ENCODE measurements at regions not wholly inside any gene's neighbourhood (a gene's known extent, or its start where the extent isn't known, plus 50 kb on each side); places are given as distances from the start of the nearest gene placed in this dataset.

DNA sequence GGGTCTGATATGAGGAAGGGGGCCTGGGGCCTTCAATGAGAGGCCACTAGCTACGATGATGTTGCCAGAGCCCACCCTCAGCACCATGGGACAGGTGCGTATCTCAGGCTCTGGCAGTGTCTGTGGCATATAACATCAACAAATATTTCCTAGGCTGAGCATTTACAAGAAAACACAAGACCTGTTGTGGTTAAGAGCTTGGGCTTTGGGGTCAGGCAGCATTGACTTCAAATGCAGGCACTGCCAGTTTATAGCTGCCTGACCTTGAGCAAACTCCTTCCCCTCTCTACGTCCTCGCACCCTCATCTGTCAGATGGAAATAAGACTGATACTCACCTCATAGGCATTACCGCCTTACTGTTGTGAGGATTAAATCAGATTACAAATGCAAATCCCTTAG lies 156.0 kb downstream of the KATNAL1 start:
- no peak for DNase-seq

DNA sequence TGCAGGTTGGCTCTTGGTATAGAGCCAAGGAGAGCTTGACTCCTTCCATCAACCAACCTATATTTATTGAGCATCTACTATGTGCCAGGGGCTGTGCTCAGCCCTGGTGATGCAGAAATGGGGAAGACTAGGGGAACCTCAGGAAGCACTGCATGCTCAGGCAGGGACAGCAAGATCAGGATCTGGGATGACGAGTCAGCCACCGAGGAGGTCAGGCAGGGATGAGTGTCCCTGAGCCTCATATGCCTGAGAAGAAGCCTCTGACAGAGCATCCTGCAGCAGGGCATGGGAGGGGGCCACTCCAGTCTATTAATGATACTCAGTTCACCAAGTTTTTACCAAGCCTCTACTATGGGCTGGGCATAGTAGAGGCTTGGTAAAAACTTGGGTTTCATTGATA lies 158.1 kb downstream of the KATNAL1 start:
- no peak for DNase-seq

DNA sequence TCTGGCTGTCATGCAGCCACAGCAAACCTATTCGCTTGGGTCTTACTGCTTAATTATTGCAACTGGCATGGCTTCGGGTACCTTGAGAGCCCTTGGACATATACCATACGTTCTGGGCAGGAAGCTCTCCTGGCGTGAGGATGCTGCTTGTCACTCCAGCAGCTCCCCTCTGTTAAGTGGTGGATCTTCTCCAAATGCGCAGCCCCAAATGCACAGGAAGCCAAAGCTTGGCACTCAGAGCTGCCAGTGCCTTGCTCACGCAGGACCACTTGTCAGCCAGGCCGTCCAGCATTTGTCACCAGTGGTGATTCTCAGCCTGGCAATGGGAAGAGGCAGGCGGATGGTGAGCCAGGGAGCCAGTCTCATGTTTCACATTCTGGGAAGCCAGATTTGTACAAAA lies 158.6 kb downstream of the KATNAL1 start:
- no peak for DNase-seq

DNA sequence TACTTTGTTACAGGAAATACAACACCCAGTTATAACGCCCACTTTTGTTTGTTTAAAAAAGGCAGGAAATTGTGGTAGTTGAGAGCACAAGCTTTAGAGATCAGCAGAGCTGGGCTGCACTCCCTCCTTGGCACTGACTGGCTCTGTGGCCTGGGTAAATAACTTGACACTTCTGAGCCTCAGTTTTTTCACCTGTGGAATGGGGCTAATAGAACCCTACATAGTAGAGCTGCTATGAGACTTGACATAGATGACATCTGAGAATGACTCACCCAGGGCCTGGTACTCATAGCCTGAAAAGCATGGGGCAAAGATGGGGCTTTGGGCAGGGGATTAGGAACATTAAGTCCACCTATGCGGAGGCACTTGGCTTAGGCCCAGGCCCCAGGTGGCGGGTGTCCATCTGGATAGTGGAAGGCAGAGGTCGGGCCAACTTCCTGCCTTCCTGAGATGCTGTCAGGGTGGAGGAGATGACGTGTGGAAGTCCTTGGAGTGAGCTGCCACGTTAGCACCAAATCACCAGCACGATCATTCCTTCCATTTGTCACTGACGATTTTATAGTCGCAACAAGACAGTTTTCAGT lies 159.1 kb downstream of the KATNAL1 start:
- DNase-seq = no peak

DNA sequence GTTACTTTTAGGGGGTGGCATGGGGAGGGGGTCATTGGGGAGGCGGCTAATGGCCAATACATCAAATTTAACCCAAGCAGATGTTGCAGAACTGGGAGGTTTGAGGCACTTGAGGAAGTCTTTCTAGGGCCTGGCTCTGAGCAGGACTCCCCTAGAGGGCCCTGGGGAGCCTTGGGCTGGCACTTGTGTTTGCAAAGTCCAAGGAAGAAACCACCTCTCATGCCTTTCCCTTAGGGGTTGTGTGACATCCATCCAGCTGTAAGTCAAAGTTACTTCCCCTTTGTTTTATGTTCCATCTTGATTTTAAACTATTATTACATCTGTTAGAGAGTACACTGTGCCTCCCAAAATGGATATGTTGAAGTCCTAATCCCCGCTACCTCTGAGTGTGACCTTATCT lies 159.9 kb downstream of the KATNAL1 start:
- no peak for DNase-seq

DNA sequence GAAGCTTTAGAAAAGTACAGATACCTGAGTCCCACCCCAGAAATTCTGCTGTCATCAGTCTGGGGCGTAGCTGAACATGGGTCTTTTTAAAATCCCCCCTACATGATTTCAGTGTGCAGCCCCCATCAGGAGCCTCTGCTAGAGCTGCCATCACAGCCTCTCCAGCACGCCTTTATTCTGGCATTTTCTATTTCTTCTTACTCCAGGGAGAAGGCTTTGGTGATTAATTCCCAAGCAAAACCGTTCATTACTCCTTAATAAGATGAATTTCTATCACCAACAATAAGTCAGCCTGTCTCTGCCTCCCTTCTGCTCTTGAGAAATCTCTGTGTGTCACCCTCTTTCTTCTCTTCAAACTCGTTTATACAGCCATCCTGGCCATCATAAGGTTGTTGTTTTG lies 160.3 kb downstream of the KATNAL1 start:
- DNase-seq = no peak

DNA sequence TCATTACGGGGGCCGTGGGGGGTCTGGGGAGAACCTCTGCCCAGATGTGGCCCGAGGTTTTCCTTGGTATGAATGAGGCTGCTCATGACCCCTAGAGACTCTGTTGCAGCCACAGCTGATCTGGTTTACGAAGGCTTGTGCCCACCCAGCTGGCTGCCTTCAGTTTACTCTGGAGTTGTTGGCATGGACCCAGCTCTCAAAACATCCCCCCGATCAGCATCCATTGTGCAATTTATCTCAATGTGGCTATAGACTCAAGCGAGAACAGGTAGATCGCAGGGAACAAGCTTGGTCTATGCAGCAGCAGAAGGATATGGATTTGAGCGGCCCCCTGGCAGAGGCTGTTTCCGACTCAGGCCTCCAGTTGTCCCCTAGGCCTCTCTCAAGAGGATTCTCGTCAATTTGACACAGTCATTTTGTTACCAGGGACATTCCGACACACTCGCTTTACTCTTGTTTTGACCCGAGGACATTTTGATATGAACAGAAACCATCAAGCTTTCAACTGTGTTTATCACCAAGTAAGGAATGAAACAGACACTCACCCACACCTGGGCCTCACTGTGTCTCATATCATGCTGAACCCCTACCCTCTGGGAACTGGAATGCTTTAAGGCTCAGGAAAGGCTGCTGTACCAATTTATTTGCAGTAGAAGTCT lies 161.5 kb downstream of the KATNAL1 start:
- no peak for DNase-seq

DNA sequence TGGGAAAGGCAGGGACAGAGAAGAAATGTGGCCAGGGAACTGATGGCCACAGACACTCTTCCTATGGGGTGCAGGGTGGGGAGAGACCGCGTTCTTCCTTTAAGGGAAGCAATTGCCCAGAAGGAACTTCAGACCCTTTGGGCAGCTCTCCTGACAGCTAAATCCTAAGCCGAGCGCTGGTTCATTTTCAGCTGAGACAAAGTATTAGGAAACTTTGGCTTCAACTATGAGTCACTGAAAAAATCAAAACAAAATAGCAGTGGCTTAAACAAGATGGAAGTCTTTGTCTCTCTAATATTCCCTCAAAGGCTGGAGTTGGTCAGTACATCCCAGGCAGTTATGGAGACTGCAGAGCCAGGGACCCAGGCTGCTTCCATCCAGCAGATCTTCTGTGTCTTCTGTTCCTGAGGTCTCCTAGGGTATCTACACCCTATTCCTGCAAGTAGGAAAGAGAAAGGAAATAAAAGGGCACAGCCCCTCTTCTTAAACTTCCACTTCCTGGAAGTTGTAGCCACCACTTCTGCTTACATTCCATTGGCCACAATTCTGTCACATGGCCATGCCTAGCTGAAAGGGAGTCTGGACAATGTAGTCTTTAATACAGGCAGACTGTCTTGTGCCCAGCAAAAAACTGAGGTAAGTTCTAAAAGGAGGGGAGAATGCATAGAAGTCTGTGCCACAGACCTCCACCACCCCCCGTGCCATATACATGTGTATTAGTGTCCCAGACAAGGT lies 163.5 kb downstream of the KATNAL1 start:
- no peak for DNase-seq

DNA sequence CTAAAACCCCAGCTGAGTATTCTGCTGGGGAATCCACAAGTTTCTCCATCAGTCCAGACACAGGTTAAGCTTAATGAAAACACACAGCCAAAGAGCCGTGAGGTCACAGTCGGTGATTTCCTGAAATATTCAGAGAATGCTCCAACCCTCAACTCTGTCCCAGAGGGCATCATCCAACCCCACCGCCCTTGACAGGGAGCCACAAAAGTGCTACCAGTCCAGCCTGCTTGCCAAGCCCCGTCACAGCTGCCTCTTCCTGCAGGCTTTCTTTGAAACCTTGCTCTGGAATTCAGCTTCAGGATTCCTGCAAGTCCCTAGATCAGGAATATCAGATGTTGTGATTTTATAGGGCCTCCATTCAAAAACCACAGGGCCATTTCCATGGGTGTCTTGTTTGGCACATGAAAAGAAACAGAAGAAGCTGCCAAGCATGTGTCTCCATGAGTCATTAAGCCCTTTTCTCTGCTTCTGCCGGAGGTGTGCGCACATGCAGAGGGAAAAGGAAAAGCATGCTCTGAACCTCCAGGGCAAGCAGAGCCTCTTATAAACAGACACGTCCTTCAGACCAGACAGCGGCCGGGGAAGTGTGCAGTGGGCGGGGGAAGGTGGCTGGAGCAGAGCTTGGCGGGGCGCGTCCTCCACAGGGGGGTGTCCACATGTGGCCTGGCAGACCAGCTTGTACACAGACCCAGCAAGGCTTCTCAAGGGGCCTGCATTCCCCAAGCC lies 164.7 kb downstream of the KATNAL1 start:
- peak; percentile 100 for DNase-seq

DNA sequence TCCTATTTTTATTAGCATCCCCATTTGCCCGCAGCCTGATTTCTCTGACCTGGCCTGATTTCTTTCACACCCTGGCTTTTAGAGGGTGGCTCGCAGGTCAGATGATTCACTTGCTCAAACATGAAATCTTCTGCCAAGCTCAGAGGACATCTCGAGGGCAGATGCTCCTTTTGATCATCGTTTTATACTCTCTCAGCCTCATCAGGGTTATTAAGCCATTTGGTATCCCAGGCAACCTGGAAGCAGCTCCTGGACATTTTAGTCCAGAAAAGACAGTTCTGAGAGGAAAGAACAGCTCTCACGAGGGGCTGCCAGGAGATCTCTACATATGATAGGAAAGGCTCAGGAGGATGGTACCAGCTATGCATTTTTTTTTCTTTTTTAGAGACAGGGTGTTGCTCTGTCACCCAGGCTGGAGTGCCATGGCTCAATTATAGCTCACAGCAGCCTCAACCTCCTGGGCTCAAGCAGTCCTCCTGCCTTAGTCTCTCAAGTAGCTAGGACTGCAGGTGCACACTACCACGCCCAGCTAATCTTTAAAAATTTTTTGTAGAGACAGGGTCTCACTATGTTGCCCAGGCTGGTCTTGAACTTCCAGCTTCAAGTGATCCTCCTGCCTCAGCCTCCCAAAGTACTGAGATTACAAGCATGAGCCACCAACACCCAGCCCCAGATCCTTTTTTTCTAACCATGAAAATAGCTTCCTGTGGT lies 165.4 kb downstream of the KATNAL1 start:
- no peak for DNase-seq

DNA sequence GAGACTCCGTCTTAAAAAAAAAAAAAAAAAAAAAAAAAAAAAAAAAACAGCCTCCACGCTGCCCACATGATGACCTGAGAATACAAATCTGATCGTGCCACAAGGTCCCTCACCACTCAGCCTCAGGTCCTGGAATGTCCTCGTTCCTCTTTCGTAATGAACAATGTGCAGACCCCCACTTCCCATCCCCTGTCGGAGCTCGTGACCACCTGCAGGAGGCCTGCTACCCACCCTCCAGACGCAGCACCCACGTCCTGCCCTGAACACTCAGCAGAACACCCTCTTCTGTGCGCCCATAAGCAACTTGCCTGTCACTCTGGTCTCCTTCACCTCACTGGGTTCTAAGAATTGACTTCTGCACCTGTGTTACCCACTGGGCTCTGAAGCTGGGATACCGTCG lies 166.4 kb downstream of the KATNAL1 start:
- DNase-seq = no peak

DNA sequence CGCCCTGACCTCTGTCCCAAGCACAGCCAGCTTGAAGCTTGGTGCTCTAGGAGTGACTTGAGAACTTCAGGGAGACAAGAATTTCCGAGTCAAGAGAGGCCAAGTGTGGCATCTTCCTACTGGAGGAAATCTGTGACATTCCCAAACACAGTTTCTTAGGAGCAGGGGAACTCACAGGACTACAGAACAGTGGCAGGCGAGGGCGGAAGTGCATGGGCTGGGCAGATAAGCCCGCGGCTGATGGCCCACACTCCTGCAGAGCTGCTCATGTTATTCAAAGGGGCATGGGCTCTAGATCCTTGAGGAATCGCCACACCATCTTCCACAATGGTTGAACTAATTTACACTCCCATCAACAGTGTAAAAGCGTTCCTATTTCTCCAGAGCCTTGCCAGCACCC lies 168.8 kb downstream of the KATNAL1 start:
- DNase-seq = no peak

DNA sequence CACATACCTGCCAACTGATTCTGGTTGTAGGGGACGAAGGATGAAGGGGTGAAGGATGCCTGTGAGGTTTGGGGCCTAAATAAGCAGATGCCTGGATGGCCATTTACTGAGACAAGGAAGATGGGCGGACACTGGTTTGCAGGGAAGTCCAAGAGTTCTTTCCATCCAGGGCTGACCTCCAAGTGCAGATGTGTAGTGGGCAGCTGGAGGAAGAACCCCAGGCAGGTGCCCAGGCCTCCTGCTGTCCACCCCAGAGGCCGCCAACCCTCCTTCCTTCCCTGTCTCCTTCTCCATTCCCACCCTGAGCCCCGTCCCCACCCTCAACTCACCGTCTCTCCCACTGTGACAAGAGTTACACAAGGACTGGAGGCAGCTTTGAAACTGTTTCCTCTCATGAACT lies 171.5 kb downstream of the KATNAL1 start:
- DNase-seq = no peak

DNA sequence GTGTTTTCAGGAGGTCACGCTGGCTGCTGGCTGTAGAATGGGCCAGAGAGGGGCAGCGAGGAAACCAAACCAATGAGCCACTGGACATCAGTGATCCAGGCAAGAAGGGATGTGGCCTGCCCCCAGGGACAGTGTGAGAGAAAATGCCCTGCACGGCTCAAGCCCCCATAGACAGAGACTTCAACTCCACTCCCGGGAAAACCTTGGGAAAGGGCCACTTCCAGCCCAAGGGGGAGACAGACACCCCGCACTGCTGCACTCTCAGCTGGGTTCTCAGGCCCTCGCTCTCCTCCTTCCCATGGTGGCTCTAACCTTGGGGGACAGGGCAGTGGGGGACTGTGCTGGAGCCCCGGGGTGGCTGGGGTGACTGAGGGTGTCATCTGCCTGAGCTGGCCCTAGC lies 172.0 kb downstream of the KATNAL1 start:
- DNase-seq = no peak

DNA sequence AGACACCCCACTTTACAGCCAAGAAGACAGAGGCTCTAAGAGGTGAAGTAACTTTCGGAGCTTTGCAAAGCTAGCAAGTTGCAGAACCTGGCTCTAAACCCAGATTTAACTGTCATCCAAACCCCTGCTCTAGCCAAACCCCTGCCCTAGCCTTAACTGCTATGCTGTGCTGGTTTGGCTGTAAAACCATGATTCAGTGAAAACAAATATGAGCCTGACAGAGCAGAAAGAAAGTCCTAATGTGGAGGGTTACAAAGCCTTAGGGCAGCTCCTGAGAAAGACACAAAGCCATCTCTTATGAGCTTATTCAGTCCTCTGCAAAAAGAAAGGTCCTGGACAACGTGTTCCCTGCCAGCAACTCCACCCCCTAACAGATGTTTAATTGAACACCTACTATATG lies 172.8 kb downstream of the KATNAL1 start:
- DNase-seq = no peak

DNA sequence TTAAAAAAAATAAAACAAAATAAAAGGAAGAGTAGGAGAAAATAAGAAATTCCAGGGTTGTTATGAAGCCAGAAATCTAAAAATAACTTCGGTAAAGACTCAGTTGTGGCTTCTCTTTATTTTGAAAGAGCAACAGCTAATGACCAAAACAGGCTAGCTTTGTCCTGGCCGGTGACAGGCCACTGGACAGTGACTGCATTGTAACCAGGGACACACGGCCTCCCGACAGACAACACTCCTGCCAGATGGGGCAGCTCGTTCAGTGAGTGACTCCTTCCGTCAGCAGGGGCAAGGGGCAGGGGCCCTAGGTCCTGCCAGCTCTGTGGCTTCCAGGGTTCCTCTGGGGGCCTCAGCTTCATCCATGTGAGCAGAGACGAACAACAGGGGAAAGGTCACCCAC lies 173.4 kb downstream of the KATNAL1 start:
- DNase-seq = no peak

DNA sequence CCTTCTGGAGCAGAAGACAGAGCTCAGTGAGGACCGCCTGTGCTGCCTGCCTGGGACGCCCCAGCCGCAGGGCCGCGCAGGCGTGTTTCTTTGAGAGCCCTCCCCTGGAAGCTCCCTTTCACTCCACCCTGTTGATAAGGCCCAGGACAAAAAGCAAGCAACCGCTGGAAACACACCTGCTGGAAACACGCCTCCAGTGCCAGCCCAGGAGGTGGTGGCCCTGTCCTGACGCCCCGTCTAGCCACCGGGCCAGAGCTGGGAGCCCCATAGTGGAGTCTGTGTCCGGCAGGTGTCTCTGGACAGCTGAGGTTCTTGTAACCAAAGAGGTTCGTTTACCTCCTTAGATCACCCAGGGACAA lies 173.8 kb downstream of the KATNAL1 start:
- no peak for DNase-seq

DNA sequence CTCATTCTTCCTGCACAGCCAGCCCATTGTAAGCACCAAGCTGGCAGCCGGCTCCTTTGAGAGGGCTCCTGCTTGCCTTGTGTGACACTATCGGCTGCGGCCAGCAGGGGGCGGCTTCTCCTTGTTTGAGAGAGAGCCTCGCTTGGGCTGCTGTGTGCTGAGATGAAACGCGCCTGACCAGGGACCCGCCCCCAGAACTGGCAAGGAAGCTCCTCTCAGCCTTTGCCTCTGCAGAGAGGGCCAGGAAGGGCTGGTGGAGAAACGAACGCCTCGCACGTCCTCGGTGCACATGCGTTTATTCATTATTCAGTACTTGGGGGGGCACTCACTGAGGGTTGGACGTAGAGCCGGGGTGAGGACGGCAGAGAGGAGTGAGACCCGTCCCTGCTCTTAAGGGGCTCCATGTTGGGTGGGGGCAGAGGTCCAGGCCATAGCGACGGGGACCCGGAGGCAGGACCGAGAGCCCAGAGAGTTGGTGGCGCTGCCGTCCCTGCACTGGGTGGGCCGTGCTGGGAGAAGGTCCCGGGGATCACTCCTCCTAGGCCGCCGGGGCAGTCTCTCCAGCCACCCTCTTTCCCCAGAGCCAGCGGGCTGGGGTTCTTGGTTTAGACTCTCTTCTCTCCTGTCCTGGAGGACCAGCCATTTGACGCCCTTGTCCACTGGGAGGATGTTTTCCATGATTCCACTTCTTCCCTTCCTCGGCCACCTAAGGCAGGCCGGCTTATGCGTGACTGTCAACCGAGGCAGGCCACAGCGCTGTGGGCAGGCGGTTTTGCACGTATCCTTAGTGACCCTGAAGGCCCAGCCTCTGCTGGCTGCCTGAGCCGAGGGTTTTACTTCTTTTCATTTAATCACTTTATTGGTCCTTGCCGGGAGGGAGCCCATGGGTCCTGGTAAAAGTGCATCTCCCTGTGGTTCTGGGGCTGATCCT lies 174.5 kb downstream of the KATNAL1 start:
- DNase-seq = peak; percentile 99

DNA sequence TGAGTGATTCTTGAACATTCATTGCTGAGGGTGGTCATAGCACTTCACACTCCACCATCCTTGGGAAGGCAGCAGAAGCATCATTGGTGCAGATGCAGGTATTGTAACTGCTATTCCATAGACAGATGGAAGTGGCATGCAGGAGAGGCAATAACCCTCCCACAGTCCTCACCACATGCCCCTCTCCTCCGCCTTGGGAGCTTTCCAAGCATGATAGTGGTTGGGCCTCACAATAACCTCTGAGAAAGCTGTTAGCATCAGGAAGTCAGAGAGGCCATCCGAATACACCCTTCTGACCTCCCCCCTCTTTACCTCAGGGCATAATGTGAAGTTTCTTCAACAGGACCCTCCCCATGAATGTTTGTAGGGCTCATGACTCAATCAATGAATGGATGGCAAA lies 177.9 kb downstream of the KATNAL1 start:
- DNase-seq = no peak

DNA sequence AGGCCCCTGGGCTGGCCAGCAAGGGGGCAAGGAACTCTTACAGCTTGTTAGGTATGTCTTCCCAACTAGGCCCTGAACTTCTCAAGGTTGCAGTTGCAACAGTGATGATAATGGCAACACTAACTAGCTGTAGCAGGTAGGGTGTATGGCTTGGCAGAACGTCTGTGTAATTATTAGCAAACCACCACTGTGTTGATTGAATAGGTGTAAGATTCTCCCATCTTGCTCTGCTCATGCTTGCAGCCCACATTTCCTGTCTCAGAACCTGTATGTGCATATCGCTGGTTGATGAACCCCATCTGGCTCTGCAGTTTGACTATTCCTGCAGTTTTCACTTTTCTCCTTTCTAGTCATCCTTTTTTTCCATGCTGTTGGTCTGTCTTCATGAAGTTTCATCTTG lies 178.8 kb downstream of the KATNAL1 start:
- no peak for DNase-seq

DNA sequence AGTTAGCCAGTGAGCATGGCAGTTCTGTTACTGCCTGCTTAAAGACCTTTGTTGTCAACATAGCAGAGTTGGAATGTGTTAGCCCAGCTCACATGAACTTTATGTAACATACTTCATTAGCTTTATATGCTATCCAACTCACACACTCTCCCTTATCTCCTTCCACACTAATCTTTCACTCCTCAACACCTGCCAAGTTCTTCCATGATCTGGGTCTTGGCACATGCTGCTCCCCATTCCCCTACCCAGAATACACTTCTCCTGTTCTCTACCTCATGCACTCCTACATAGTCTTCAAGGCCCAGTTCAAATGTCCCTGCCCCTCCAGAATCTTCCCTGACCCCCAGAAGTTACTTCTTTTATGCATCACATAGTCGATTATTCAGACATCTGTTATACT lies 179.3 kb downstream of the KATNAL1 start:
- no peak for DNase-seq

DNA sequence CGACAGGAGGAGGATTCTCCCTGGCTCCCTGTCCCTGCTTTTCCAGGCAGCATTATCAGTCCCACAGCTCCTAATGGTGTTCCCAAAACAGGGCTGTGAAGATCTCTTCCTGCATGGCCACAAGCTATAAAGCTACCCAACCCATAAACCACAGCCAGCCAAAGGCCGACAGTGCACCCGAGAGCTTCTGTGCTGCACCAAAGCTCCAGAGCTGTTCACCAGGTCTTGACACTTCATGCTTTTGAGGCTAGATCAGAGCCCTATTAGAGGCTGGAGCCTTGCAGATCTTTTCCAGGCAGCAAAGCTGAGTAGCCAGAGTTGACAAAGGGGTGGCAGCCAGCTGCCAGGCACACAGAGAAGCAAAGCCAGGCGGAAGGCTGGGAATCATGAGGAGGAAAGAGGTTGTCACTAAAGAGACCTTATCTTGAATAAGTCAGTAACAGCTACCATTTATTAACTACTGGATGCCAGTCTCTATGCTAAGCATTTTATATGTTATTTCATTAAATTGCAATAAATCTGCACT lies 180.4 kb downstream of the KATNAL1 start:
- DNase-seq = peak; percentile 78

Measured in islet precursor cell (in vitro differentiated cells).